ENCODE measurements at regions not wholly inside any gene's neighbourhood (a gene's known extent, or its start where the extent isn't known, plus 50 kb on each side); places are given as distances from the start of the nearest gene placed in this dataset.
"Not testable (repeated sequence)": the region's sequence is repeated elsewhere in the genome, so short reads cannot be mapped to it uniquely, and the experiment has no call there.

DNA sequence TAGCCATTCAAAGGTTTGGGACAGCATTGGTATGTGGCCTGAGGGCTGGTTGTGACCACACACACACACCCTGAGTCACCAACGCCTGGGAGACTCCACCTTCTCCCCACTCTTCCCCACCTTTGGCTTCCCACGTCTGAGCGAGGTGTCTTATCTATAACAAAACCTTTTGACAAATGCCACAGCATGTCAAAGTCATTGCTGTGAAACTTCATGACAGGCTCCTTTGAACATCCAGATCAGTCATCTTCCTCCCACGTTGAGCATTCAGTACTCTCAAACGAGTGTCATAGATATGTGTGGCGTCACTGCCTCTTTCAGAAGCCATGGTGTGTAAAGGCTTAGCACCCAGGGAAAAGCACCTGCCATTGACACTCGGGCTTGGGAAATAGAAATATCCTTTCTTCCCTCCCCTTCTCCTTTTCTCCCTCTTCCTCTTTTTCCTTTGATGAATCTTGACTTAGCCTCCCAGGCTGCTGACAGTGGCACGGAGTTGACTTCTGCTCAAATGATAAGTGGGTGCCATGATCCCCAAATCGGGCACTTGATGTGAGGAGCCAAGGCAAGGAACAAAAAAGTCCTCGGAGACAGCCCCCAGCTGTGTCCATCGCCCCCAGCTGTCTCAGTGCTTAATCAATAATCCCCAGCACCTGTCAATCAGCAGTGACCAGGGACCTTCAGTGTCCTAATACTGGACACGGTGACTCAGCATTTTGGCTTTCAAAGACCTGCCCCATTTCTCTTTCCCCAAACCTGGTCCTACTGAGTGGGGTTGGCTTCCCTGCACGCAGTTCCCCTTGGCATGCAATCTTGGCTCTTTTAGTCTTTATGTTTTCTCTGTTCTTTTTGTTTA, 114.8 kb downstream of the FGF18 start:
- H3K4me3 Mint-ChIP-seq: no peak overlapping the region
- DNase-seq: no peak
- H3K9me3 ChIP-seq (ENCODE audit: control insufficient read depth, low read length, poor library complexity, severe bottlenecking): no peaks in the 10 kb centered on the region
- no peaks in the 10 kb centered on the region for H3K36me3 Mint-ChIP-seq (ENCODE audit: low read depth)
- ATAC-seq: no peak
- H3K4me1 Mint-ChIP-seq: no peaks in the 10 kb centered on the region
- H3K27me3 Mint-ChIP-seq: peaks cover 47% of the 10 kb centered on the region
- no peak overlapping the region for H3K27ac Mint-ChIP-seq

DNA sequence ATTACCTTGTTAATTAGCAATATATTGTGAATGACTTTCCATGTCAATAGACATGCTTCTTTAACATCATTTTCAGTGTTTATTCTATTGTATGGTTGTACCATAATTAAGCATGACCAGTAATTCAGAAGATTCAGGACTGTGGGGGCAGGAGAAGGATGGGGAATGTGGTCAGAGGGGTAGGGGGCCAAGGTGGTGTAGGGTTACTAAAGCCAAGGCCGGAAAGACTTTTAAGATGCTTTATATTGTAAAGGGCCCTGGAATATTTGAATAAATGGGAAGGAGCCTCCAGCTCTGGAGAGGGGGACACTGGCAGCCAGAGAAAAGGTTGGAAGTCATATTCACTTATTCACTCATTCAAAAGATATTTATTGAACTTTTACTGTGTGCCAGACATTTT, 115.7 kb downstream of the FGF18 start:
- DNase-seq (no peak), ATAC-seq (no peak)
- Mint-ChIP-seq H3K4me1 (no peaks in the 10 kb centered on the region), H3K36me3 (ENCODE audit: low read depth) (no peaks in the 10 kb centered on the region), H3K27me3 (peaks cover 56% of the 10 kb centered on the region), H3K27ac (no peak overlapping the region), H3K4me3 (no peak overlapping the region)
- no peaks in the 10 kb centered on the region for H3K9me3 ChIP-seq (ENCODE audit: control insufficient read depth, low read length, poor library complexity, severe bottlenecking)

DNA sequence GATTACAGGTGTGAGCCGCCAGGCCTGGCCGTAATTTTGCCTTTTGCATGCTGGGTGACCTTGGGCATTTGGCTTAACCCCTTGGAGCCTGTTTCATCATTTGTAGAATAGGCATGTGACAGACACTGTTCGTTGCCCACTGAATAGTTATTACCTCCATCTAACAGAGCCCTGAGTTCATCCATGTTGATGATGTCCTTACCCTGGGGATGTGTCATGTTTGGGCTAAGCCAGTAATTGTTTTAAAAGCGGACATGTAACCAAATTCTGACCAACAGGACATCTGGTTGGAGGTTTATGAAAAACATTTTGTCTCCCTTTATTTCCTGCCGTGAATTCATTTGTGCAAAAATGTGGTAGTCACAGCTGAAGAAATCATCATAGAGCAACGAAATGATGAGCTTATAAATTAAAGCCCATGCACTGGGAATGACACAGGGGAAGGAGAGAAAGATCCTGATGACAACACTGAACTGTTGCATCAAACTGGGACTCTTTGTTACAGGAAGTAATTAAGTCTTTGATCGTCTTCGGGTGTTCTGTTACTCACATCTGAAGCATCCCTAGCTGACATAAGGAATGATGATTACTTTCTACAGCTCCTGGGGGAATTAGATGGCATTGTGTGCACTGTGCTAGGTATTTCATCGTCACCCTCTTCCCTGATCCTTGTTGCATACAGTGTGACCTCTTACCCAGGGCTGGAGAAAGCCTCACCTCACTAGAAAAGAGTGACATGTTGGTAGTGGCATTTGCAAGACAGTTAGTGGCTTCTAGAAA, 117.8 kb downstream of the FGF18 start:
- no peak for DNase-seq
- no peak overlapping the region for H3K4me3 Mint-ChIP-seq
- no peak overlapping the region for H3K27ac Mint-ChIP-seq
- peaks cover 77% of the 10 kb centered on the region for H3K27me3 Mint-ChIP-seq
- peaks cover 3% of the 10 kb centered on the region for H3K36me3 Mint-ChIP-seq (ENCODE audit: low read depth)
- ATAC-seq: no peak
- H3K9me3 ChIP-seq (ENCODE audit: control insufficient read depth, low read length, poor library complexity, severe bottlenecking): no peaks in the 10 kb centered on the region
- H3K4me1 Mint-ChIP-seq: no peaks in the 10 kb centered on the region

DNA sequence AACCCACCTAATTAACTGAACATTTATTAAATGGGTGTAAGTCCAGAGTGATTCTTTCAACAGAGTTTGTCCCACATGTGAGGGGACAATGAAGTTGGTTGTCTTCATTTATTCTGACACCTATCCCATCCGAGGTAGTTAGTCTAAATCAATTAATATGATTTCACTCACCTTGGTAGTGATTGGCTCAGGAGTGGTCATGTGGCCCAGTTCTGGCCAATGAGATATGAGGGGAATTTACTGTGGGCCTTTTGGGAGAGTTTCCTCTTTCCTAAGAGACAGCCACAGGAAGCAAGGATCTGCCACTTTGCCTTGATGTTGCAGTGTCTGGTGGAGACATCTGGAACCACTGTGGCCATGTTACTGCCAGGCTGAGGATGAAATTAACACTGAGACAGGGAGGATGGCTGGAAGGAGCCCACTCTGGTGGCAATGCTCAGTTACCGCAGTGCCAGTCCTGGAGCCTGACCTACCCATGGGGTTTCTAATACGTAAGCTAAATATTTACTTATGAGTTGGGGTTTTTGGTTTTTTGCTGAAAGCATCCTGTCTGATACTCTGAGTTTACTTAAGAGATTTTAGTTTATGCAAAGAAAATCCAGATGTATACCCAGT, 118.6 kb downstream of the FGF18 start:
- no peak overlapping the region for H3K27ac Mint-ChIP-seq
- H3K4me1 Mint-ChIP-seq: no peaks in the 10 kb centered on the region
- DNase-seq (no peak), ATAC-seq (no peak)
- no peaks in the 10 kb centered on the region for H3K9me3 ChIP-seq (ENCODE audit: control insufficient read depth, low read length, poor library complexity, severe bottlenecking)
- H3K27me3 Mint-ChIP-seq: peaks cover 74% of the 10 kb centered on the region
- H3K36me3 Mint-ChIP-seq (ENCODE audit: low read depth): peaks cover 3% of the 10 kb centered on the region
- H3K4me3 Mint-ChIP-seq: no peak overlapping the region

DNA sequence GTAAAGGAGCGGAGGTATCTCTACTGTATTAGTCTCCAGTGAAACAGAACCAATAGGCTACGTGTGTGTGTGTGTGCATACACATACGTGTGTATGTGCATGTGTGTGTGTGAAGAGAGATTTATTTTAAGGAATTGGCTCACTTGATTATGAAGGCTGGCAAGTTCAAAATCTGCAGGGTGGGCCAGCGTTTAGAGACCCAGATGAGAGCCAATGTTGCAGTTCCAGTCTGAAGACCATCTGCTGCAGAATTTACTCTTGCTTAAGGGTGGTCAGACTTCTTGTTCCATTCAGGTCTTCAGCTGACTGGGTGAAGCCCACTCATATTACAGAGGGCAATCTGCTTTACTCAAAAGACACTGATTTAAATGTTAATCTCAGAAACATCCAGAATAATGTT, 119.2 kb downstream of the FGF18 start:
- Mint-ChIP-seq H3K4me1 (no peaks in the 10 kb centered on the region), H3K36me3 (ENCODE audit: low read depth) (peaks cover 3% of the 10 kb centered on the region), H3K27ac (no peak overlapping the region), H3K27me3 (peaks cover 80% of the 10 kb centered on the region), H3K4me3 (no peak overlapping the region)
- ATAC-seq (no peak), DNase-seq (no peak)
- H3K9me3 ChIP-seq (ENCODE audit: control insufficient read depth, low read length, poor library complexity, severe bottlenecking): no peaks in the 10 kb centered on the region

DNA sequence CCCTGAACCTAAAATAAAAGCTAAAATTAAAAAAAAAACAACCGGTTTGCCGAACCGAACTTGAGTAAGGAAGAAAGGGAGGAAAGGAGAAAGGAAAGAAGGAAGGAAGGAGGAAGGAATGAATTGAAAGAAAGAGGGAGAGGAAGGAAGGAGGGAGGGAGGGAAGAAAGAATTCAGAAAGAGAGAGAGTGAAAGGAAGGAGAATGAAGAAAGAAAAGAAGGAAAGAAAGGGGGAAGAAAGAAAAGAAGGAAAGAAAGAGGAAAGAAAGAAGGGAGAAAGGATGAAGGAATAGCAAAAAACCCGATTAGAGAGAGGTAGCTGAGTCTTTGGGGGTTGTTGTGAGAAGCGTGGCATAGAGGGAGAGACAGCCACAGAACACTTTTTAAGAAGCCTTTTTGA, 121.4 kb downstream of the FGF18 start:
- Mint-ChIP-seq H3K27me3 (peaks cover 83% of the 10 kb centered on the region), H3K36me3 (ENCODE audit: low read depth) (peaks cover 3% of the 10 kb centered on the region)

DNA sequence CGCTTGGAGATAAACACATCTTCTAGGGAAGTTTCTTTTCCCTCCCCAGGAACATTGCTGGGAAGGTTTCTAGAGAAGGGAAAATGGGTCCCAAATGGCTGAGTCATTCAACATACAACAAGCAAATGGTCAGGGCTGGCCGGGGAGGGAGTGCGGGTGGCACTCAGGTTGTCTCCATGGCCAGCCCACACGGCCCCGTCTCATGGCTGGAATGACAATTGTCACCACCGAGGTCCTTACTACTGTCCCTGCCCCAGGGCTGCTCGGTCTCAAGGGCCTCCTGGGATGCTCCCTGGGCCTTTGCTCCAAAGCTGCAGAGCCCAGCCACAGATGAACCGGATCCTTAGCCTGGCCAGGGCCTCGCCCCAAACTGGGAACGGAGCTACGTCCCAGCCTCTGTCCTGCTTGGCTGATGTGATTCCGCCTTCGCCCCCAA, 121.9 kb downstream of the FGF18 start:
- Mint-ChIP-seq H3K36me3 (ENCODE audit: low read depth) (peaks cover 3% of the 10 kb centered on the region), H3K4me1 (no peaks in the 10 kb centered on the region), H3K4me3 (no peak overlapping the region), H3K27me3 (peaks cover 78% of the 10 kb centered on the region), H3K27ac (no peak overlapping the region)
- ATAC-seq (no peak), DNase-seq (no peak)
- no peaks in the 10 kb centered on the region for H3K9me3 ChIP-seq (ENCODE audit: control insufficient read depth, low read length, poor library complexity, severe bottlenecking)

More for the DNA sequence above, 121.4 kb downstream of the FGF18 start:
- H3K4me1 Mint-ChIP-seq: no peaks in the 10 kb centered on the region
- H3K4me3 Mint-ChIP-seq: no peak overlapping the region
- DNase-seq (no peak), ATAC-seq (no peak)
- no peak overlapping the region for H3K27ac Mint-ChIP-seq
- H3K9me3 ChIP-seq (ENCODE audit: control insufficient read depth, low read length, poor library complexity, severe bottlenecking): no peaks in the 10 kb centered on the region

DNA sequence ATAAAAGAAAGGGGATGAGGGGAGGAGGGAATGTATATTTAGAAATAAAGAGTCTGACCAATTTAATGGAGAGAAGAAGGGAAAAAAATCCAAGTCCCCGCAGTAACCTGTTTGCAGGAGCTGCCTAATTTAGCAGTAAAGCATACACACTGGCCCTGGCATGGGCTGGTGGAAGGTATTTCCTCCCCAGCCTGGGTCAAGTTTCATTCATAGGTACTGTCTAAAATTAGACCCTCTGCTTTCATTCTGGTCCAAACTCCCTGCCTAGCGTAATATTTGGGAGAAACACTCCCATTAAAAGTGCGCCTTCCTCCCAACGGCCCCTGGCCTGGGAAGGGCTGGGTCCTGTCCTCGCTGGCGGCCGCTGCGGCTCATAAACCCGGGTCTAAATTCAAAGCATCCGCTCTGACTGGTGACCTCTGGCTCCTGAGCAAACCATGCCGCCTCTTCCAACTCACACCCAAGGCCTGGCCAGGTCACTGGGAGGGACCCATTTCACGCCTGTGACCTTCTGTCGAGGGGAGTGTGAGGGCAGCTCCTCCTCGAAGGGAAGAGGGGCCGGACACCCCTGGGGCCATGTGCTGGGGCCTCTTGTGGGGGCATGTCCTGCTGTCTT, 123.2 kb downstream of the FGF18 start:
- Mint-ChIP-seq H3K36me3 (ENCODE audit: low read depth) (peaks cover 3% of the 10 kb centered on the region), H3K4me1 (no peaks in the 10 kb centered on the region), H3K4me3 (no peak overlapping the region), H3K27me3 (peaks cover 74% of the 10 kb centered on the region), H3K27ac (no peak overlapping the region)
- ATAC-seq (no peak), DNase-seq (no peak)
- no peaks in the 10 kb centered on the region for H3K9me3 ChIP-seq (ENCODE audit: control insufficient read depth, low read length, poor library complexity, severe bottlenecking)

DNA sequence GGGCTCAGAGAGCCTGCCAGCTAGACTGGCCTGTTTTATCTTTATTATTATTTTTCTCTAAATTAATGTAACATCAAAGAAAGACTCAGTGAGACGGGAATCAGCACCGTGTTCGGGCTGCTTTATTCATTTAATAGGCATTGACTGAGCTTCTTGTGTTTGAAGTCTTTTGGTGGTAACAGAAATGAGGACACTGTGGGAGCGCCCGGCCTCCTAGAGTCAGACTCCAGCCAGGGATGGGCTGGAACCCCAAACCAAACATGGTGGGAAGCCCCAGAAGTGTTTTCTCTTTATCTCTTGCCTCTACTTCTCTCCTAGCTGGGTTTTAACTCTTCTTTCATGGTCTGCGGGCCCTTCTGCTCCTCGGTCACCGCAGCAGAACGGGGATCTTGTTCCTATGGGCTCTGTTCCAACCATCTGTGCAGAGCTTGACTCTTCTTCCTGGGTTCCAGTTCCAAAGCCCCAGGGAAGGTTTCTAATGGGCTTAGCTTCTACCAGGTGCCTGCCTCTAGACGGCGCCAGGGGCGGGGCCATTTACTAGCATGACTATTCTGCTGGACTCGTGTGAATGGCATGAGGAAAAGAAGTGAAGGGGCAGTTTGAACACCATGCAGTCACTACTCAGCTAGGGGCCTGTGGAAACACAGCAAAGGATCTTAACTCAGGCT, 123.8 kb downstream of the FGF18 start:
- no peak for ATAC-seq
- no peak overlapping the region for H3K27ac Mint-ChIP-seq
- H3K9me3 ChIP-seq (ENCODE audit: control insufficient read depth, low read length, poor library complexity, severe bottlenecking): no peaks in the 10 kb centered on the region
- no peaks in the 10 kb centered on the region for H3K4me1 Mint-ChIP-seq
- H3K27me3 Mint-ChIP-seq: peaks cover 69% of the 10 kb centered on the region
- no peak for DNase-seq
- H3K4me3 Mint-ChIP-seq: no peak overlapping the region
- H3K36me3 Mint-ChIP-seq (ENCODE audit: low read depth): peaks cover 3% of the 10 kb centered on the region

DNA sequence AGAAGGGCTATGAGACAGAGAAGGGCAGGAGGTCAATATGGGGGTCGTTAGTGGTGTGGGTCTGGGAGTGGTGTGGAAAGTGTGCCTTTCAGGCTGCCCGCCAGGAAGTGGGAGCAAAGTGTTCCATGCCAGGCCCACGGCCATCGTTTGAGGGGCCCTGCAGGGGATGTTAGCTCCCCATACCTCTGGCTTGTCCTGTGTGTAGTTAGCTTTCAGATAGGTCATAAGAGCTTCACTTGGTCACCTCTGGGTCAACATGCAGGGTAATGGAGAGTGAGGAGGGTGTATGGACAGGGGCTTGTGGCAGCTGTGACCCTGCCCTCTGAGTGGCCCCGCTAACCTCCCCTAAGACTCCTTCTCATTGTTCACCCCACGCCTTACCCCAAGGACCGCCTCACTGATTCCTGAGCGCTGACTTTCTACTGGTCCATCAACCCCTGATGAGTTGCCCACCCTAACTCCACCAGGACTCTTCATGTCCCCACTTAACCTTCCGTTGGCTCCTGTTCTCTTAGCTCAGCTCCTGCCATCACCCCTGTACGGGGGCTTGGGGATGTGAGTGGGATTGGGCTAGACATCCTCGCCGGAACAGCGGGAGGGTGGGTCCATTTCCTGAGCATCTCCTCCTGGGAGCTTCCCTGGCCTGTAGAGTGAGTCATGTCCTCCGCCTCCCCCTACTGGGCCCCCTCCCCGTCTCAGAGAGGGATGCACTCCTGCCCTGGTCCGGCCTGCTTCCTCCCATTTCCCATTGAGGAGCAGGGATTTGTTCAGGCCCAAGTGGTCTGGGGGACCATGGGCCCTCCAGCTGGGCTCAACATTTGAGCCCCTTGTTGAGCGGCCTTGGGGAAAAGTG, 125.7 kb downstream of the FGF18 start:
- Mint-ChIP-seq H3K27me3 (peaks cover 58% of the 10 kb centered on the region), H3K4me1 (no peaks in the 10 kb centered on the region), H3K4me3 (no peak overlapping the region), H3K36me3 (ENCODE audit: low read depth) (peaks cover 3% of the 10 kb centered on the region), H3K27ac (no peak overlapping the region)
- DNase-seq: no peak
- ATAC-seq: no peak
- H3K9me3 ChIP-seq (ENCODE audit: control insufficient read depth, low read length, poor library complexity, severe bottlenecking): no peaks in the 10 kb centered on the region

DNA sequence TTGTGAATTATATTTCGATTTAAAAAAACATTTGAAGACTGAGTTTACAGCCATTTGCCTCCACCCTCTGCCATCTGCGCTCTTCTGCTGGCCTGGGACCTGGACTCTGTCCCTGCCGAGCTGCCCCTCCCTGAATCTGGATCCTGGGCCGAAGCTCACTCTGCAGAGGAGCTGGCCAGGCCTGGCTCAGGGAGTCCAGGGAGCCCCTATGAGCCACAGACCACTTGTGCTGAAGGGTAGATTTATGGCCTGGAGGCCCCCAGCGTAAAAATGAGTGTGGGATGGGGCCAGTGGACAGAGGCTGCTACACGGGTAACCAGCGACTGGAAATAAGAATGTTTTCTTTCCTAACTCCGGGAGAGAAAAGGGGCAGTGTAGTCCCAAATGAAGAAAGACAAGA, 129.8 kb downstream of the FGF18 start:
- no peaks in the 10 kb centered on the region for H3K36me3 Mint-ChIP-seq (ENCODE audit: low read depth)
- peaks cover 24% of the 10 kb centered on the region for H3K27me3 Mint-ChIP-seq
- H3K9me3 ChIP-seq (ENCODE audit: control insufficient read depth, low read length, poor library complexity, severe bottlenecking): no peaks in the 10 kb centered on the region
- no peak overlapping the region for H3K4me3 Mint-ChIP-seq
- DNase-seq (no peak), ATAC-seq (no peak)
- H3K27ac Mint-ChIP-seq: no peak overlapping the region
- H3K4me1 Mint-ChIP-seq: no peaks in the 10 kb centered on the region

DNA sequence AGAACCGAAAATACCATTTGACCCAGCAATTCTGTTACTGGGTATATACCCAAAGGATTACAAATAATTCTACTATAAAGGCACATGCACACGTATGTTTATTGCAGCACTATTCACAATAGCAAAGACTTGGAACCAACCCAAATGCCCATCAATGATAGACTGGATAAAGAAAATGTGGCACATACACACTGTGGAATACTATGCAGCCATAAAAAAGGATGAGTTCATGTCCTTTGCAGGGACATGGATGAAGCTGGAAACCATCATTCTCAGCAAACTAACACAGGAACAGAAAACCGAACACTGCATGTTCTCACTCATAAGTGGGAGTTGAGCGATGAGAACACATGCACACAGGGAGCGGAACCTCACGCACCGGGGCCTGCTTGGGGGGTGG, 134.4 kb downstream of the FGF18 start:
- H3K4me3 Mint-ChIP-seq; DNase-seq; ATAC-seq; H3K36me3 Mint-ChIP-seq (ENCODE audit: low read depth); H3K9me3 ChIP-seq (ENCODE audit: control insufficient read depth, low read length, poor library complexity, severe bottlenecking); H3K27ac Mint-ChIP-seq; H3K4me1 Mint-ChIP-seq: not testable (repeated sequence)
- peaks cover 17% of the 10 kb centered on the region for H3K27me3 Mint-ChIP-seq

All from T-helper 17 cell (primary cell).